A549 (cell line): ENCODE measurements at regions not wholly inside any gene's neighbourhood (a gene's known extent, or its start where the extent isn't known, plus 50 kb on each side); places are given as distances from the start of the nearest gene placed in this dataset.

ENCODE experiments used
- ATAC-seq, 2 experiments: fragments of 200-7000 bp in 1 of 2; fragments of >200 bp in 1 of 2; cut with Nextera tagmentation in 1 of 2; cut with Tn5 transposase in 1 of 2; 3 replicates each; pipeline versions ENCODE4 v1.8.0 to v1.9.1; 2018 to 2020; ENCODE audit warnings: mild to moderate bottlenecking in 1 of 2, moderate library complexity in 1 of 2
- CTCF ChIA-PET: fragments of 300-600 bp; sonication (Branson Sonifier 250); formaldehyde crosslinking; extraction: SDS; loops from one replicate; lab custom pipeline; 2021; ENCODE audit warnings: antibody characterized with exemption, inconsistent platforms; lab: Yijun Ruan, JAX
- POLR2A ChIA-PET: fragments of 350-600 bp; formaldehyde crosslinking; extraction: SDS; loops from one replicate; lab custom pipeline; 2021; ENCODE audit warnings: antibody characterized with exemption, inconsistent platforms; lab: Yijun Ruan, JAX
- DNase-seq, 2 experiments: peaks; one replicate each; pipeline versions ENCODE4 v3.0.0 to v3.0.0-alpha.2; 2011 to 2016; ENCODE audit warnings: low read depth in 1 of 2, low spot score in 1 of 2
- FAIRE-seq: peaks from 2 replicates; lab custom pipeline; 2011; peaks lifted over from hg19 to GRCh38; lab: Jason Lieb, UNC
- H3K27ac ChIP-seq, 2 experiments: fragments of >200 bp; sonication (Bioruptor Twin); formaldehyde crosslinking; 3 replicates each; pipeline ENCODE4 v1.5.1; 2016 to 2017
- H3K4me1 ChIP-seq: fragments of >200 bp; sonication (Bioruptor Twin); formaldehyde crosslinking; 3 replicates; pipeline ENCODE4 v1.6.1; 2016
- H3K4me2 ChIP-seq: fragments of >200 bp; sonication (Bioruptor Twin); formaldehyde crosslinking; 3 replicates; pipeline ENCODE4 v1.6.1; 2016
- H3K4me3 ChIP-seq: fragments of >200 bp; sonication (Bioruptor Twin); formaldehyde crosslinking; 3 replicates; pipeline ENCODE4 v1.5.1; 2016
- H3K9me3 ChIP-seq: fragments of >200 bp; sonication (Bioruptor Twin); formaldehyde crosslinking; 3 replicates; pipeline ENCODE4 v1.6.1; 2016
- ATOH8 ChIP-seq: fragments of 250-450 bp; sonication (Bioruptor Pico); IDR thresholded peaks from 2 replicates; pipeline ENCODE4 v1.5.0; 2020; ENCODE audit warnings: low read depth, mild to moderate bottlenecking, moderate library complexity
- CBX2 ChIP-seq: fragments of 200-600 bp; sonication (generic); IDR thresholded peaks from 2 replicates; pipeline ENCODE4 v1.6.1; 2016; ENCODE audit warnings: low read depth, mild to moderate bottlenecking, borderline replicate concordance
- CEBPB ChIP-seq, 2 experiments: fragments of >200 bp in 1 of 2; sonication (Bioruptor Twin) in 1 of 2; formaldehyde crosslinking in 1 of 2; IDR thresholded peaks; 2 replicates each; pipeline ENCODE4 v1.6.1; 2012 to 2016
- CHD4 ChIP-seq: fragments of 200-600 bp; sonication (generic); IDR thresholded peaks from 2 replicates; pipeline ENCODE4 v1.6.1; 2016; ENCODE audit warnings: antibody characterized with exemption, mild to moderate bottlenecking, borderline replicate concordance
- CTCF ChIP-seq: fragments of >200 bp; sonication (Bioruptor Twin); formaldehyde crosslinking; IDR thresholded peaks from 3 replicates; pipeline ENCODE4 v1.5.1; 2016
- ELK1 ChIP-seq: fragments of 150-350 bp; IDR thresholded peaks from 2 replicates; pipeline ENCODE4 v1.6.1; 2014; ENCODE audit warnings: low read depth, mild to moderate bottlenecking, low read length
- EP300 ChIP-seq, 2 experiments: fragments of >200 bp; sonication (Bioruptor Twin); formaldehyde crosslinking; IDR thresholded peaks; 2 replicates in 1 of 2; 3 replicates in 1 of 2; pipeline ENCODE4 v1.6.1; 2016 to 2017
- ESRRA ChIP-seq: fragments of 150-350 bp; IDR thresholded peaks from 2 replicates; pipeline ENCODE4 v1.6.1; 2014; ENCODE audit warnings: mild to moderate bottlenecking, low read length, borderline replicate concordance
- HDAC2 ChIP-seq: fragments of 200-600 bp; sonication (generic); IDR thresholded peaks from 2 replicates; pipeline ENCODE4 v1.6.1; 2016
- HEYL ChIP-seq: fragments of 250-450 bp; sonication (Bioruptor Pico); IDR thresholded peaks from 2 replicates; pipeline ENCODE4 v1.8.0; 2021; ENCODE audit warnings: mild to moderate bottlenecking, moderate library complexity
- HMGXB4 ChIP-seq: fragments of 250-450 bp; sonication (Bioruptor Pico); IDR thresholded peaks from 2 replicates; pipeline ENCODE4 v1.5.0; 2021; ENCODE audit warnings: mild to moderate bottlenecking, moderate library complexity, borderline replicate concordance
- HOXB13 ChIP-seq: fragments of 250-450 bp; sonication (Bioruptor Pico); IDR thresholded peaks from 2 replicates; pipeline ENCODE4 v1.5.0; 2020; ENCODE audit warnings: low read depth, mild to moderate bottlenecking, moderate library complexity
- HOXB5 ChIP-seq: fragments of 250-450 bp; sonication (Bioruptor Pico); IDR thresholded peaks from 2 replicates; pipeline ENCODE4 v1.5.0; 2020; ENCODE audit warnings: mild to moderate bottlenecking, moderate library complexity
- JUNB ChIP-seq: fragments of >200 bp; sonication (Bioruptor Twin); formaldehyde crosslinking; IDR thresholded peaks from 2 replicates; pipeline ENCODE4 v1.6.1; 2016
- MAZ ChIP-seq: fragments of 150-350 bp; IDR thresholded peaks from 2 replicates; pipeline ENCODE4 v1.6.1; 2014; ENCODE audit warnings: antibody characterized with exemption, low read depth, low read length, borderline replicate concordance
- NR3C1 ChIP-seq: fragments of >200 bp; sonication (Bioruptor Twin); formaldehyde crosslinking; IDR thresholded peaks from 3 replicates; pipeline ENCODE4 v1.6.1; 2017
- POLR2A ChIP-seq: IDR thresholded peaks from 2 replicates; pipeline ENCODE4 v1.6.1; 2012; ENCODE audit warnings: mild to moderate bottlenecking, low read length
- POLR2AphosphoS2 ChIP-seq: conservative IDR thresholded peaks from 2 replicates; pipeline ENCODE4 v1.6.1; 2012; ENCODE audit warnings: low read length, improper control_type of control experiment, inconsistent platforms
- RARB ChIP-seq: fragments of 250-450 bp; sonication (Bioruptor Pico); IDR thresholded peaks from 2 replicates; pipeline ENCODE4 v1.8.0; 2021; ENCODE audit warnings: mild to moderate bottlenecking, moderate library complexity
- RNF2 ChIP-seq: fragments of 200-600 bp; sonication (generic); IDR thresholded peaks from 2 replicates; pipeline ENCODE4 v1.6.1; 2016; ENCODE audit warnings: low read depth, mild to moderate bottlenecking, antibody characterized with exemption, moderate library complexity, borderline replicate concordance
- SMC3 ChIP-seq: fragments of >200 bp; sonication (Bioruptor Twin); formaldehyde crosslinking; IDR thresholded peaks from 3 replicates; pipeline ENCODE4 v1.6.1; 2018; ENCODE audit warnings: inconsistent platforms
- ZC3H11A ChIP-seq: fragments of 450-650 bp; IDR thresholded peaks from 2 replicates; pipeline ENCODE4 v1.6.1; 2014; ENCODE audit warnings: antibody characterized with exemption, mild to moderate bottlenecking
- ZFP36 ChIP-seq: fragments of 450-650 bp; IDR thresholded peaks from 2 replicates; pipeline ENCODE4 v1.6.1; 2014; ENCODE audit warnings: borderline replicate concordance; ENCODE audit not compliant: partially characterized antibody
- WGBS: methylation state at CpG from one replicate; pipeline ENCODE4 v1.1.6; 2017; ENCODE audit errors: missing lambda C conversion rate; 5-methylcytosine and 5-hydroxymethylcytosine counted together
- TF ChIP-seq, protein P1 (sequence below): fragments of 450-650 bp; IDR thresholded peaks from 2 replicates; pipeline ENCODE4 v1.6.1; 2014; ENCODE audit warnings: antibody characterized with exemption
- TF ChIP-seq, protein P2 (sequence below): IDR thresholded peaks from 2 replicates; pipeline ENCODE4 v1.6.1; 2012

GRCh38 chr16:9437115-9437514 is 345.7 kb downstream of the HAPSTR1 start:
- CTCF ChIA-PET = no interaction called here
- Histone ChIP-seq H3K4me3 (no peak overlapping the region), H3K4me1 (no peaks in the 10 kb centered on the region)
- 34% methylated on average over 4 of the region's 4 CpGs for WGBS
- POLR2A ChIA-PET = no interaction called here
- ATAC-seq (no peak), FAIRE-seq (no peak)
- TF ChIP-seq POLR2AphosphoS2 (no peak), HDAC2 (no peak), ATOH8 (CRISPR knock-in tag) (no peak), ZFP36 (no peak), JUNB (no peak), HEYL (CRISPR knock-in tag) (no peak), HOXB13 (CRISPR knock-in tag) (no peak), SMC3 (no peak), CEBPB (IDR thresholded peaks at IDR 0.05) (no peak)
- TF ChIP-seq, protein P1, sequence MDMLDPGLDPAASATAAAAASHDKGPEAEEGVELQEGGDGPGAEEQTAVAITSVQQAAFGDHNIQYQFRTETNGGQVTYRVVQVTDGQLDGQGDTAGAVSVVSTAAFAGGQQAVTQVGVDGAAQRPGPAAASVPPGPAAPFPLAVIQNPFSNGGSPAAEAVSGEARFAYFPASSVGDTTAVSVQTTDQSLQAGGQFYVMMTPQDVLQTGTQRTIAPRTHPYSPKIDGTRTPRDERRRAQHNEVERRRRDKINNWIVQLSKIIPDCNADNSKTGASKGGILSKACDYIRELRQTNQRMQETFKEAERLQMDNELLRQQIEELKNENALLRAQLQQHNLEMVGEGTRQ = no peak
- TF ChIP-seq, all 56 proteins: peak for 0
- no peaks in the 10 kb centered on the region for H3K9me3 ChIP-seq
- H3K27ac ChIP-seq = no peak overlapping the region
- H3K4me2 ChIP-seq = no peak overlapping the region
- peak in 1 of 2 experiments; percentile 26 for DNase-seq

DNA sequence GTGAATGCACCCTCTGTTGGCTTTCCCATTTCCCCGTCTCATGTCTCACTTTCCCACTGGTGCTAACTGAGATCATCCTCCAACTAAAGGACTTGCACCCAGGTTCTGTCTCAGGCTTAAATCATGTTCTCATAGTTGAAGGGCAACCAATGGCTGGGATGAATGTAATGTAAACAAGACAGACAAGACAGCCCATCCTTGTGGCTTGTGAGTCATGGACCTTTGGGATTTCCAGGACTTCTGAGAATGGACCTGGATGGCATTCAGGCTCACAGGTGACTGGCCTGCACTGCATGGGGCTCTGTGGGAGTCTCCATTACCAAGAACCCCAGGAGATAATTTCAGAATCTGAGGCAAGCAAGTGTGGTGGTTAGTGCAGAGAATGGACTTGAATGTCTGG is 347.5 kb downstream of the HAPSTR1 start:
- Histone ChIP-seq H3K4me1 (no peaks in the 10 kb centered on the region), H3K4me2 (no peak overlapping the region), H3K4me3 (no peak overlapping the region), H3K27ac (no peak overlapping the region), H3K9me3 (no peaks in the 10 kb centered on the region)
- POLR2A ChIA-PET = no interaction called here
- ATAC-seq = no peak
- CTCF ChIA-PET = no interaction called here
- 28% methylated on average over 1 of the region's 1 CpG for WGBS
- no peak for FAIRE-seq
- TF ChIP-seq, protein P2, sequence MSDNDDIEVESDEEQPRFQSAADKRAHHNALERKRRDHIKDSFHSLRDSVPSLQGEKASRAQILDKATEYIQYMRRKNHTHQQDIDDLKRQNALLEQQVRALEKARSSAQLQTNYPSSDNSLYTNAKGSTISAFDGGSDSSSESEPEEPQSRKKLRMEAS = no peak
- TF ChIP-seq RNF2 (no peak), EP300 (IDR thresholded peaks at IDR 0.05) (no peak), HMGXB4 (no peak), ESRRA (no peak), MAZ (no peak), HOXB5 (CRISPR knock-in tag) (no peak), ELK1 (no peak), CHD4 (no peak), ZC3H11A (no peak), CBX2 (no peak), CEBPB (IDR thresholded peaks at IDR 0.05) (no peak), POLR2A (no peak), RARB (CRISPR knock-in tag) (no peak), NR3C1 (no peak), ZFP36 (no peak), HOXB13 (CRISPR knock-in tag) (no peak), JUNB (no peak), SMC3 (no peak), CTCF (no peak)
- TF ChIP-seq, all 56 proteins: peak for 0
- DNase-seq = no peak
